Endothelial cell of umbilical vein (primary cell): ENCODE measurements at regions not wholly inside any gene's neighbourhood (a gene's known extent, or its start where the extent isn't known, plus 50 kb on each side); places are given as distances from the start of the nearest gene placed in this dataset.

ENCODE experiments used
- EZH2 ChIP-seq: IDR thresholded peaks from 2 replicates; pipeline ENCODE4 v1.6.1; 2012; ENCODE audit warnings: borderline replicate concordance, low read depth, mild to moderate bottlenecking, moderate library complexity, low read length, inconsistent platforms; ENCODE audit not compliant: severe bottlenecking
- JUN ChIP-seq: IDR thresholded peaks from 2 replicates; pipeline ENCODE4 v1.6.1; 2011; ENCODE audit warnings: borderline replicate concordance, low read depth; ENCODE audit not compliant: insufficient read length, insufficient read depth
- POLR2A ChIP-seq: IDR thresholded peaks from 2 replicates; pipeline ENCODE4 v1.6.1; 2012; ENCODE audit warnings: low read depth, mild to moderate bottlenecking, control low read depth, low read length
- POLR2AphosphoS5 ChIP-seq: IDR thresholded peaks from 2 replicates; pipeline ENCODE4 v1.6.1; 2012; ENCODE audit warnings: low read depth, mild to moderate bottlenecking, control low read depth, low read length, moderate library complexity; ENCODE audit not compliant: insufficient read depth
- TF ChIP-seq, protein P1 (sequence below), 2 donors: IDR thresholded peaks; 1 replicate in 1 of 2; 2 replicates in 1 of 2; pipeline ENCODE4 v1.5.1; 2011; ENCODE audit warnings: low read length in 2 of 2, mild to moderate bottlenecking in 2 of 2, moderate library complexity in 2 of 2, control low read depth in 1 of 2, inconsistent platforms in 1 of 2, low read depth in 1 of 2; ENCODE audit not compliant: insufficient read depth in 1 of 2; ENCODE audit errors: extremely low read depth in 1 of 2

GRCh38 chr9:24879591-24879990, 333.9 kb upstream of the IZUMO3 start:
- TF ChIP-seq, protein P1, sequence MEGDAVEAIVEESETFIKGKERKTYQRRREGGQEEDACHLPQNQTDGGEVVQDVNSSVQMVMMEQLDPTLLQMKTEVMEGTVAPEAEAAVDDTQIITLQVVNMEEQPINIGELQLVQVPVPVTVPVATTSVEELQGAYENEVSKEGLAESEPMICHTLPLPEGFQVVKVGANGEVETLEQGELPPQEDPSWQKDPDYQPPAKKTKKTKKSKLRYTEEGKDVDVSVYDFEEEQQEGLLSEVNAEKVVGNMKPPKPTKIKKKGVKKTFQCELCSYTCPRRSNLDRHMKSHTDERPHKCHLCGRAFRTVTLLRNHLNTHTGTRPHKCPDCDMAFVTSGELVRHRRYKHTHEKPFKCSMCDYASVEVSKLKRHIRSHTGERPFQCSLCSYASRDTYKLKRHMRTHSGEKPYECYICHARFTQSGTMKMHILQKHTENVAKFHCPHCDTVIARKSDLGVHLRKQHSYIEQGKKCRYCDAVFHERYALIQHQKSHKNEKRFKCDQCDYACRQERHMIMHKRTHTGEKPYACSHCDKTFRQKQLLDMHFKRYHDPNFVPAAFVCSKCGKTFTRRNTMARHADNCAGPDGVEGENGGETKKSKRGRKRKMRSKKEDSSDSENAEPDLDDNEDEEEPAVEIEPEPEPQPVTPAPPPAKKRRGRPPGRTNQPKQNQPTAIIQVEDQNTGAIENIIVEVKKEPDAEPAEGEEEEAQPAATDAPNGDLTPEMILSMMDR (IDR thresholded peaks at IDR 0.05; ENCODE audit: extremely low read depth in 1 of 2, insufficient read depth in 1 of 2, low read depth in 1 of 2, low read length in 2 of 2) = no peak
- TF ChIP-seq EZH2 (no peak), POLR2AphosphoS5 (no peak), POLR2A (no peak), JUN (no peak)
